ENCODE measurements at regions not wholly inside any gene's neighbourhood (a gene's known extent, or its start where the extent isn't known, plus 50 kb on each side); places are given as distances from the start of the nearest gene placed in this dataset.

DNA sequence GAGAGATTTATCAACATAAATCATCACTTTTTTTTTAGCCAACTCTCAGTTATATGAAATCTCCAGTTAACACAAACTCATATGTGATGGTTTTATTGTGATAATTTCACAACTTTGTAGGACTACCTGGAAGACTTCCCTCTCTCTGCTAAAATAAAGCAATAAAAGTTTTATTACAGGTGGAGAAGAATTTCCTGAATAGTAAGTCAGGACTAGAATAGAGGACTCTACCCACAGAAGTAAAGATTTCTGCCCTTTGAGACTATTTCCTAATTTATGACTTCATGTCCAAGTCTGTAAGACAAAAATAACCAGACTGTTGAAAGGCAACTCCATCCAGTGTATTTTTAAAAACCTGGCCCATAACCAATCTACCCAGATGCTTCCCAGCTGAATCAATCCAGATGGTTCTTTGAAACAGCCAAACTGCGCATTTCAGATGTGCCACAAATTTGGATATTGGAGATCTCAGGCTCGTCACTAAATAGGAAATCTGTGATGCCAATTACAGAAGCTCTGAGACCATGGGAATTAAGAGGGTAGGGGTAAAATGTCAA, 234.0 kb upstream of the NMUR2 start:
- Histone ChIP-seq H3K4me1 (replicated peaks in 1 of 4; ENCODE audit: control insufficient read depth in 3 of 4, insufficient read depth in 4 of 4, low read length in 3 of 4) (peaks cover 0 to 3% (median 0%) of the 10 kb centered on the region in 4 experiments; a peak in 1 of 7 replicates), H3K4me2 (ENCODE audit: insufficient read depth in 1 of 2, low read depth in 2 of 2, low read length in 2 of 2) (no peak overlapping the region), H3K56ac (replicated peaks; ENCODE audit: insufficient read length, low read depth, low read length) (no peak overlapping the region), H2BK15ac (ENCODE audit: low read length) (no peak overlapping the region), H3K9me3 (ENCODE audit: insufficient read depth in 2 of 2, low read depth in 1 of 2, low read length in 1 of 2) (no peaks in the 10 kb centered on the region), H3K4ac (replicated peaks; ENCODE audit: insufficient read length, low read depth, low read length) (no peak overlapping the region), H4K5ac (ENCODE audit: insufficient read length, low read depth, low read length) (no peak overlapping the region), H4K91ac (replicated peaks; ENCODE audit: insufficient read length, low read length) (no peak overlapping the region), H3K23me2 (ENCODE audit: low read depth, low read length) (no peaks in the 10 kb centered on the region), H3K14ac (ENCODE audit: insufficient read length) (no peak overlapping the region), H3K36me3 (ENCODE audit: control insufficient read depth in 2 of 4, insufficient read depth in 4 of 4, low read length in 3 of 4) (no peaks in the 10 kb centered on the region), H2BK12ac (ENCODE audit: low read depth, low read length) (no peak overlapping the region), H3K4me3 (ENCODE audit: extremely low read depth in 1 of 4, insufficient read depth in 2 of 4, low read depth in 3 of 4, low read length in 4 of 4) (no peak overlapping the region), H2AK5ac (ENCODE audit: low read depth, low read length) (no peak overlapping the region), H2BK5ac (ENCODE audit: low read depth, low read length) (no peak overlapping the region), H3K79me2 (ENCODE audit: control insufficient read depth in 1 of 2, insufficient read depth in 2 of 2, low read length in 2 of 2) (no peaks in the 10 kb centered on the region), H3K9ac (replicated peaks in 1 of 4; ENCODE audit: extremely low read depth in 1 of 4, low read depth in 3 of 4, low read length in 3 of 4) (no peak overlapping the region), H2BK20ac (ENCODE audit: low read length) (no peak overlapping the region), H3K27me3 (replicated peaks in 1 of 4; ENCODE audit: control insufficient read depth in 3 of 4, extremely low read depth in 1 of 4, insufficient read depth in 3 of 4, low read length in 3 of 4) (peaks cover 0 to 2% (median 0%) of the 10 kb centered on the region in 4 experiments; a peak in 5 of 7 replicates), H3K18ac (ENCODE audit: extremely low read depth, low read length) (no peak overlapping the region), H3K79me1 (ENCODE audit: low read depth, low read length) (no peaks in the 10 kb centered on the region), H4K20me1 (replicated peaks in 1 of 2; ENCODE audit: control insufficient read depth in 1 of 2, insufficient read depth in 2 of 2, low read length in 2 of 2) (no peaks in the 10 kb centered on the region), H4K8ac (ENCODE audit: extremely low read depth, insufficient read depth, low read length) (no peak overlapping the region), H2BK120ac (replicated peaks; ENCODE audit: low read depth, low read length) (no peak overlapping the region), H3K27ac (ENCODE audit: low read depth, low read length) (no peak overlapping the region), H3K23ac (ENCODE audit: insufficient read length) (no peak overlapping the region), H2AFZ (ENCODE audit: low read length) (no peak overlapping the region)
- TF ChIP-seq TAF7 (optimal IDR thresholded peaks at IDR 0.05; ENCODE audit: borderline replicate concordance, low read depth, low read length) (no peak), TAF1 (IDR thresholded peaks at IDR 0.05; ENCODE audit: low read depth, low read length) (no peak), SP2 (IDR thresholded peaks at IDR 0.05; ENCODE audit: low read length) (no peak), GTF2F1 (IDR thresholded peaks at IDR 0.05; ENCODE audit: borderline replicate concordance, low read depth, low read length) (no peak), CTBP2 (IDR thresholded peaks at IDR 0.05; ENCODE audit: borderline replicate concordance, insufficient read depth, insufficient read length, low read length) (no peak), JUN (IDR thresholded peaks at IDR 0.05; ENCODE audit: low read depth, low read length) (no peak)
- ChIA-PET POLR2A (ENCODE audit: partially characterized antibody) (no interaction called here), CTCF (ENCODE audit: partially characterized antibody) (no interaction called here)
- WGBS, 2 experiments (ENCODE audit: extremely low coverage in 1 of 2, insufficient coverage in 1 of 2, insufficient read length in 1 of 2, insufficient replicate concordance in 2 of 2, low coverage in 1 of 2, low lambda C conversion rate in 2 of 2, missing lambda C conversion rate in 1 of 2): 94% methylated on average over 2 of the region's 2 CpGs; no CpG with 5 or more reads in 1 of the 2 experiments
- FAIRE-seq (no peak), DNase-seq (ENCODE audit: low read depth in 1 of 2, low spot score in 2 of 2) (no peak)
